CD4-positive, alpha-beta T cell (primary cell): ENCODE measurements at regions not wholly inside any gene's neighbourhood (a gene's known extent, or its start where the extent isn't known, plus 50 kb on each side); places are given as distances from the start of the nearest gene placed in this dataset.
"Not testable (repeated sequence)": the region's sequence is repeated elsewhere in the genome, so short reads cannot be mapped to it uniquely, and the experiment has no call there.

ENCODE experiments used
- ATAC-seq: fragments of 200-7000 bp; cut with Tn5 transposase; one replicate; pipeline ENCODE4 v1.10.0; 2022; ENCODE audit warnings: mild to moderate bottlenecking; ENCODE audit not compliant: poor library complexity
- CTCF ChIA-PET: fragments of 350-600 bp; sonication (Branson Sonifier 250); formaldehyde crosslinking; loops from one replicate; lab custom pipeline; 2021; ENCODE audit warnings: antibody characterized with exemption, inconsistent platforms; lab: Charles Lee
- POLR2A ChIA-PET: fragments of 350-600 bp; sonication (Branson Sonifier 250); formaldehyde crosslinking; loops from one replicate; lab custom pipeline; 2021; ENCODE audit warnings: antibody characterized with exemption, inconsistent platforms; lab: Charles Lee
- DNase-seq, 14 experiments: peaks; one replicate each; pipeline ENCODE4 v3.0.0-alpha.2; 2013 to 2020; ENCODE audit warnings: mixed read lengths in 2 of 14
- H3K27ac ChIP-seq, 2 donors: one replicate each; pipeline versions ENCODE4 v1.5.1 to v1.7.0; 2013; ENCODE audit warnings: low read length in 2 of 2, low read depth in 1 of 2, mild to moderate bottlenecking in 1 of 2
- H3K27me3 ChIP-seq, 2 experiments: 1 replicate in 1 of 2; 2 replicates in 1 of 2; pipeline versions ENCODE4 v1.6.1 to v1.7.0; 2013; ENCODE audit warnings: low read length in 2 of 2, control low read depth in 1 of 2, mild to moderate bottlenecking in 1 of 2, moderate library complexity in 1 of 2; ENCODE audit not compliant: insufficient read depth in 2 of 2, control insufficient read depth in 1 of 2
- H3K36me3 ChIP-seq: one replicate; pipeline ENCODE4 v1.6.1; 2013; ENCODE audit warnings: low read length, control low read depth; ENCODE audit not compliant: insufficient read depth
- H3K4me1 ChIP-seq: one replicate; pipeline ENCODE4 v1.6.1; 2013; ENCODE audit warnings: low read length, control low read depth; ENCODE audit not compliant: insufficient read depth
- H3K4me3 ChIP-seq: one replicate; pipeline ENCODE4 v1.5.1; 2013; ENCODE audit warnings: mild to moderate bottlenecking, low read length, moderate library complexity
- H3K9me3 ChIP-seq, 2 experiments: 1 replicate in 1 of 2; 2 replicates in 1 of 2; pipeline versions ENCODE4 v1.6.1 to v1.7.0; 2013; ENCODE audit warnings: low read length in 2 of 2, mild to moderate bottlenecking in 2 of 2, control low read depth in 1 of 2, moderate library complexity in 1 of 2; ENCODE audit not compliant: control insufficient read depth in 1 of 2, insufficient read depth in 1 of 2
- H3K27ac Mint-ChIP-seq: one replicate; pipeline ENCODE4 v1.8.0; 2020; ENCODE audit warnings: mixed read lengths
- H3K27me3 Mint-ChIP-seq: one replicate; pipeline ENCODE4 v1.8.0; 2021; ENCODE audit warnings: mixed read lengths
- H3K36me3 Mint-ChIP-seq: one replicate; pipeline ENCODE4 v1.8.0; 2021; ENCODE audit warnings: low read depth, mixed read lengths
- H3K4me1 Mint-ChIP-seq: one replicate; pipeline ENCODE4 v1.8.0; 2021; ENCODE audit warnings: low read depth, mixed read lengths
- H3K4me3 Mint-ChIP-seq: one replicate; pipeline ENCODE4 v1.8.0; 2020; ENCODE audit warnings: mild to moderate bottlenecking, mixed read lengths
- H3K9me3 Mint-ChIP-seq: one replicate; pipeline ENCODE4 v1.8.0; 2020; ENCODE audit warnings: mixed read lengths
- intact Hi-C, 2 experiments: fragments of 100-400 bp; cut with DNase I in 1 of 2; cut with micrococcal nuclease in 1 of 2; formaldehyde crosslinking; loops; one replicate each; pipeline versions ENCODE4 v1.15.1 to v1.9.0; 2023 to 2025; cut with DNase I, micrococcal nuclease
- TF ChIP-seq, protein P1 (sequence below): fragments of 200-600 bp; IDR thresholded peaks from one replicate; pipeline ENCODE4 v1.8.0; 2022; ENCODE audit warnings: antibody characterized with exemption, mild to moderate bottlenecking

DNA sequence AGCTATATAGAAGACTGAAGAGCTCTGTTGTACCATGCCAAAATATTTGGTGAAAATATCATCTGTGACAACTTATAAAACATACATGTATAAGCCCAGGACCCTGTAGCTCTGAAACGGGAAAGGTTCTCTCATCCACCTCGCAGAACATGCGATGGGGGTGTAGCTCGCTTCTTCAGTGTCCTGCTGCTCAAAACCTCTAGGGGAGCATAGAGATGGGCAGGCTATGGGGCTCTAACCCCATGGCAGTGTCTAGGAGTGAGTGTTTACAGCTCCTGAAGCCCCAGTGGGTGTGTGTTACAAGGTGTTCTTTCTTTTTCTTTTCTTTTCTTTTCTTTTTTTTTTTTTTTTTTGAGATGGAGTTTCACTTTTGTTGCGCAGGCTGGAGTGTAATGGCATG lies 505.2 kb upstream of the SYNCRIP start:
- ChIA-PET POLR2A (no interaction called here), CTCF (no interaction called here)
- H3K27ac ChIP-seq = no peak overlapping the region
- no peaks in the 10 kb centered on the region for H3K4me1 Mint-ChIP-seq
- H3K9me3 Mint-ChIP-seq = peaks cover 5% of the 10 kb centered on the region
- TF ChIP-seq, protein P1, sequence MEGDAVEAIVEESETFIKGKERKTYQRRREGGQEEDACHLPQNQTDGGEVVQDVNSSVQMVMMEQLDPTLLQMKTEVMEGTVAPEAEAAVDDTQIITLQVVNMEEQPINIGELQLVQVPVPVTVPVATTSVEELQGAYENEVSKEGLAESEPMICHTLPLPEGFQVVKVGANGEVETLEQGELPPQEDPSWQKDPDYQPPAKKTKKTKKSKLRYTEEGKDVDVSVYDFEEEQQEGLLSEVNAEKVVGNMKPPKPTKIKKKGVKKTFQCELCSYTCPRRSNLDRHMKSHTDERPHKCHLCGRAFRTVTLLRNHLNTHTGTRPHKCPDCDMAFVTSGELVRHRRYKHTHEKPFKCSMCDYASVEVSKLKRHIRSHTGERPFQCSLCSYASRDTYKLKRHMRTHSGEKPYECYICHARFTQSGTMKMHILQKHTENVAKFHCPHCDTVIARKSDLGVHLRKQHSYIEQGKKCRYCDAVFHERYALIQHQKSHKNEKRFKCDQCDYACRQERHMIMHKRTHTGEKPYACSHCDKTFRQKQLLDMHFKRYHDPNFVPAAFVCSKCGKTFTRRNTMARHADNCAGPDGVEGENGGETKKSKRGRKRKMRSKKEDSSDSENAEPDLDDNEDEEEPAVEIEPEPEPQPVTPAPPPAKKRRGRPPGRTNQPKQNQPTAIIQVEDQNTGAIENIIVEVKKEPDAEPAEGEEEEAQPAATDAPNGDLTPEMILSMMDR = no peak
- no peaks in the 10 kb centered on the region for H3K27me3 ChIP-seq
- DNase-seq (no peak), ATAC-seq (no peak)
- H3K4me3 Mint-ChIP-seq = no peak overlapping the region
- no peaks in the 10 kb centered on the region for H3K4me1 ChIP-seq
- H3K27me3 Mint-ChIP-seq = no peaks in the 10 kb centered on the region
- no peak overlapping the region for H3K4me3 ChIP-seq
- intact Hi-C loops = no loop called here
- no peak overlapping the region for H3K27ac Mint-ChIP-seq
- peaks cover 0 to 4% of the 10 kb centered on the region in 2 experiments for H3K9me3 ChIP-seq
- H3K36me3 ChIP-seq = no peaks in the 10 kb centered on the region
- no peaks in the 10 kb centered on the region for H3K36me3 Mint-ChIP-seq

DNA sequence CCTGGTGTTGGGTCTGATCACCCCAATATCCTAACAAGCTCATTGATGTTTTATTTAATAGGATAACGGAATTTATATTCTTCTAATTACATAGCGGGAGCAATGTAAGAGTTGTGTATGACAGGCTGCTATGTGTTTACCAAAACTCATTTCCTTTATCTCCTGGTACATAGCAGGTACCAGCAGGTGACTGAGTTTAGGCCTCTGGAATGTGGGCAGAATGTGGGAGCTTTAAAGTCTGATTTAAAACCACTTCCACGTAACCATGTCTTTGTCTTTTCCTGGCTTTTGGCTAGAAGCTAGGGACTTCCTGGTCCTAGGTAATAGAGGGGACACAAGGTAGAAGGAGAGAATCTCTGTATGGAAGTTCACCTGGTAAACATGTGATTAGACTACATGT lies 504.6 kb upstream of the SYNCRIP start:
- Histone ChIP-seq H3K4me1 (no peaks in the 10 kb centered on the region), H3K4me3 (no peak overlapping the region), H3K36me3 (no peaks in the 10 kb centered on the region), H3K27me3 (no peaks in the 10 kb centered on the region), H3K27ac (no peak overlapping the region), H3K9me3 (no peaks in the 10 kb centered on the region)
- H3K4me3 Mint-ChIP-seq = no peak overlapping the region
- no peak for DNase-seq
- H3K4me1 Mint-ChIP-seq = no peaks in the 10 kb centered on the region
- ATAC-seq = no peak
- no peak overlapping the region for H3K27ac Mint-ChIP-seq
- H3K9me3 Mint-ChIP-seq = peaks cover 8% of the 10 kb centered on the region
- TF ChIP-seq, protein P1 = no peak
- CTCF ChIA-PET = no interaction called here
- intact Hi-C loops = no loop called here
- H3K27me3 Mint-ChIP-seq = no peaks in the 10 kb centered on the region
- H3K36me3 Mint-ChIP-seq = no peaks in the 10 kb centered on the region
- POLR2A ChIA-PET = no interaction called here

DNA sequence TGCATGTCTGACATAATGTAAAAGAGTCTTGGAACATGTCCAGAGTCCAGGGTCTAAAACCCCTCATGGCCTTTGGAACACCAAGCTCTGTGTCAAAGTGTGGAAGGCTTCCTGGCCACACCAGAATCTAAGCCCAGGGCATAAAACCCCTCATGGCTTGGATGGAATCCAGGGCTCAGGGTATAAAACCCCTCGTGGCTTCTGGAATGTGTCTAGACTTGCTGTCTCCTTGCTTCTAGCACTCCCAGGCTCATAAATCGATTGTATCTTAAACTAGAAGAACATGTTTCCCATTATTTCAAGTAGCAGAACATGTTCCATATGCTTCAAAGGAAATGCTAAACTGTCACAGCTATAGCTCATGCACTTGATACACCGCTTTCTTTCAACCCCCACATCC lies 504.1 kb upstream of the SYNCRIP start:
- H3K4me1 ChIP-seq, DNase-seq, H3K4me1 Mint-ChIP-seq, intact Hi-C loops, POLR2A ChIA-PET, H3K9me3 ChIP-seq, H3K4me3 ChIP-seq, H3K36me3 ChIP-seq, H3K27ac Mint-ChIP-seq, H3K36me3 Mint-ChIP-seq, H3K27ac ChIP-seq, H3K9me3 Mint-ChIP-seq, CTCF ChIA-PET, H3K27me3 ChIP-seq, H3K4me3 Mint-ChIP-seq, H3K27me3 Mint-ChIP-seq, ATAC-seq: not testable (repeated sequence)

DNA sequence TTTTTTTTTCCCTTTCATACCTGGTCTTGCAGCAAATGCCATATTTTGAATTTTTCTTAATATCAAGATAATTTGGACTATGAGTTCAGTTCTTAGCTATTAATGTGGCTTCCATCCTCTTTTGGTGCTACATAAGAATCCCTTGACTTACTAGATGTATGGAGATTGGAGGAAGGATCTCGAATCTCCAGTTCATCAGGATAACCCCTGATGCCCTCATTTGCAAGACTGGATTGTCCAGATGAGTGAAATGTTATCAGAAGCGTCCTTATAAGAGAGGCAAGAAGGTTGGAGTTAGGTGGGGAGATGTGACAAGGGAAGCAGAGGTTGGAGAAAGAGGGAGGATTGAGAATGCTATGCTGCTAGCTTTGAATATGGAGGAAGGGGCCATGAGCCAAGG lies 499.6 kb upstream of the SYNCRIP start:
- TF ChIP-seq, protein P1 = no peak
- no peaks in the 10 kb centered on the region for H3K27me3 ChIP-seq
- H3K36me3 ChIP-seq = no peaks in the 10 kb centered on the region
- Mint-ChIP-seq H3K4me3 (no peak overlapping the region), H3K9me3 (peaks cover 10% of the 10 kb centered on the region), H3K36me3 (no peaks in the 10 kb centered on the region), H3K4me1 (no peaks in the 10 kb centered on the region), H3K27ac (no peak overlapping the region), H3K27me3 (no peaks in the 10 kb centered on the region)
- CTCF ChIA-PET = no interaction called here
- intact Hi-C loops = no loop called here
- no peak for ATAC-seq
- no peaks in the 10 kb centered on the region for H3K4me1 ChIP-seq
- POLR2A ChIA-PET = no interaction called here
- no peak overlapping the region for H3K4me3 ChIP-seq
- no peaks in the 10 kb centered on the region for H3K9me3 ChIP-seq
- DNase-seq = no peak
- no peak overlapping the region for H3K27ac ChIP-seq
